Neural crest cell (in vitro differentiated cells): ENCODE measurements at regions not wholly inside any gene's neighbourhood (a gene's known extent, or its start where the extent isn't known, plus 50 kb on each side); places are given as distances from the start of the nearest gene placed in this dataset.

Experiments used
- DNase-seq: peaks from one replicate; pipeline ENCODE4 v3.0.0; 2021; ENCODE audit warnings: low read depth, mixed read lengths, low spot score
- H3K27ac Mint-ChIP-seq: one replicate; pipeline ENCODE4 v1.8.0; 2021; ENCODE audit warnings: mild to moderate bottlenecking, mixed read lengths; ENCODE audit not compliant: unreplicated experiment
- H3K27me3 Mint-ChIP-seq: 2 replicates; pipeline ENCODE4 v1.8.0; 2021; ENCODE audit warnings: low read depth, mild to moderate bottlenecking, mixed read lengths
- H3K36me3 Mint-ChIP-seq: 2 replicates; pipeline ENCODE4 v1.8.0; 2021; ENCODE audit warnings: low read depth, mild to moderate bottlenecking, mixed read lengths
- H3K4me1 Mint-ChIP-seq: 2 replicates; pipeline ENCODE4 v1.8.0; 2021; ENCODE audit warnings: mixed read lengths
- H3K4me3 Mint-ChIP-seq: one replicate; pipeline ENCODE4 v1.8.0; 2021; ENCODE audit warnings: mild to moderate bottlenecking, mixed read lengths
- H3K9me3 Mint-ChIP-seq: 2 replicates; pipeline ENCODE4 v1.8.0; 2021; ENCODE audit warnings: mixed read lengths
- CTCF ChIP-seq: fragments of 200-600 bp; sonication (generic); conservative IDR thresholded peaks from 2 replicates; pipeline ENCODE4 v1.5.0; 2021; ENCODE audit warnings: antibody characterized with exemption, mild to moderate bottlenecking

- Mint-ChIP-seq H3K4me1 (no peaks in the 10 kb centered on the region), H3K27ac (no peak overlapping the region), H3K27me3 (no peaks in the 10 kb centered on the region), H3K36me3 (peaks cover 3% of the 10 kb centered on the region), H3K4me3 (no peak overlapping the region), H3K9me3 (peaks cover 7% of the 10 kb centered on the region)
- TF ChIP-seq CTCF, result no peak
- DNase-seq, result no peak
Measured at GRCh38 chrX:153238361-153238760, 59.3 kb downstream of the MAGEA1 start.
